ENCODE measurements at regions not wholly inside any gene's neighbourhood (a gene's known extent, or its start where the extent isn't known, plus 50 kb on each side); places are given as distances from the start of the nearest gene placed in this dataset.

DNA sequence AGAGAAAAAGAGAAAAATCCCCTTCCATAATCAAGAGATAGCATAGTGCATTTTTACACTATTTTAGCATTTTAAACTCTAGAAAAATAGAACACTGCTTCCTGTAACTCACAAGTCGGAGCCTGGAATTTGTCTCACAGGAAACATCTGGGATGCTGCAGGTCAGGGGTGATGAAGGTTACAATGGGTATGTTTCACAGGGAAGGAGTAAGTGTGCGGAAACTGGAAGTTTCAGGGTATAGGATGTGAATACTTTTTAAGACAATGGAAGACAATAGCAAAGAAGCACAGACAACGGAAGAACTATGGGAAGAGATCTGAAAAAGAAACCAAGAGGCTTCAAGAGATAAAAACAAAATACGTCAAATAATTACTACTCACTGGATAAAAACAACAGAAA lies 361.0 kb upstream of the MARCKS start:
- TF ChIP-seq POLR2AphosphoS5 (IDR thresholded peaks at IDR 0.05): no peak
- TF ChIP-seq, protein P1, sequence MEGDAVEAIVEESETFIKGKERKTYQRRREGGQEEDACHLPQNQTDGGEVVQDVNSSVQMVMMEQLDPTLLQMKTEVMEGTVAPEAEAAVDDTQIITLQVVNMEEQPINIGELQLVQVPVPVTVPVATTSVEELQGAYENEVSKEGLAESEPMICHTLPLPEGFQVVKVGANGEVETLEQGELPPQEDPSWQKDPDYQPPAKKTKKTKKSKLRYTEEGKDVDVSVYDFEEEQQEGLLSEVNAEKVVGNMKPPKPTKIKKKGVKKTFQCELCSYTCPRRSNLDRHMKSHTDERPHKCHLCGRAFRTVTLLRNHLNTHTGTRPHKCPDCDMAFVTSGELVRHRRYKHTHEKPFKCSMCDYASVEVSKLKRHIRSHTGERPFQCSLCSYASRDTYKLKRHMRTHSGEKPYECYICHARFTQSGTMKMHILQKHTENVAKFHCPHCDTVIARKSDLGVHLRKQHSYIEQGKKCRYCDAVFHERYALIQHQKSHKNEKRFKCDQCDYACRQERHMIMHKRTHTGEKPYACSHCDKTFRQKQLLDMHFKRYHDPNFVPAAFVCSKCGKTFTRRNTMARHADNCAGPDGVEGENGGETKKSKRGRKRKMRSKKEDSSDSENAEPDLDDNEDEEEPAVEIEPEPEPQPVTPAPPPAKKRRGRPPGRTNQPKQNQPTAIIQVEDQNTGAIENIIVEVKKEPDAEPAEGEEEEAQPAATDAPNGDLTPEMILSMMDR (IDR thresholded peaks at IDR 0.05): no peak
